OCI-LY3 (cell line): ENCODE measurements at regions not wholly inside any gene's neighbourhood (a gene's known extent, or its start where the extent isn't known, plus 50 kb on each side); places are given as distances from the start of the nearest gene placed in this dataset.

Source experiments
- H2AFZ ChIP-seq: fragments of 200-600, 300-600 bp; shearing (Covaris generic); 2 replicates; pipeline ENCODE4 v1.6.0; 2014; ENCODE audit warnings: antibody characterized with exemption, low read depth, low read length
- H3K27ac ChIP-seq: fragments of 200-600, 300-600 bp; sonication (generic); 2 replicates; pipeline ENCODE4 v1.5.1; 2014; ENCODE audit warnings: mild to moderate bottlenecking, low read length, moderate library complexity, mixed read lengths
- H3K27me3 ChIP-seq: fragments of 200-600, 300-600 bp; sonication (generic); 2 replicates; pipeline ENCODE4 v1.6.1; 2014; ENCODE audit warnings: low read depth, low read length, mixed read lengths
- H3K36me3 ChIP-seq: fragments of 200-600, 300-600 bp; sonication (generic); replicated peaks from 2 replicates; pipeline ENCODE3; 2014; ENCODE audit warnings: low read depth, low read length, mixed read lengths
- H3K4me1 ChIP-seq: fragments of 300-600, 200-600 bp; sonication (generic); 2 replicates; pipeline ENCODE4 v1.6.1; 2014; ENCODE audit warnings: low read length, mixed read lengths
- H3K4me2 ChIP-seq: fragments of 200-600, 300-600 bp; sonication (generic); 2 replicates; pipeline ENCODE4 v1.6.1; 2014; ENCODE audit warnings: low read length, mixed read lengths
- H3K4me3 ChIP-seq: fragments of 300-600, 200-600 bp; sonication (generic); 2 replicates; pipeline ENCODE4 v1.5.1; 2014; ENCODE audit warnings: antibody characterized with exemption, mild to moderate bottlenecking, low read length, moderate library complexity
- H3K79me2 ChIP-seq: fragments of 300-600, 200-600 bp; shearing (Covaris generic); 2 replicates; pipeline ENCODE4 v1.6.1; 2014; ENCODE audit warnings: mild to moderate bottlenecking, low read length, mixed read lengths
- H3K9ac ChIP-seq: fragments of 300-600, 200-600 bp; shearing (Covaris generic); 2 replicates; pipeline ENCODE4 v1.6.0; 2014; ENCODE audit warnings: mild to moderate bottlenecking, low read length, moderate library complexity
- H3K9me3 ChIP-seq: fragments of 200-600, 300-600 bp; shearing (Covaris generic); 2 replicates; pipeline ENCODE4 v1.6.1; 2014; ENCODE audit warnings: low read length, mixed read lengths; ENCODE audit not compliant: insufficient read depth
- H4K20me1 ChIP-seq: fragments of 200-600, 300-600 bp; sonication (generic); 2 replicates; pipeline ENCODE4 v1.6.1; 2016; ENCODE audit warnings: low read length, mixed read lengths; ENCODE audit not compliant: insufficient read depth
- EZH2phosphoT487 ChIP-seq: fragments of 200-600 bp; shearing (Covaris generic); IDR thresholded peaks from 2 replicates; pipeline ENCODE4 v1.6.1; 2018; ENCODE audit warnings: antibody characterized with exemption, mixed run types, low read depth
- TF ChIP-seq, protein P1 (sequence below): fragments of 200-600, 300-600 bp; sonication (generic); IDR thresholded peaks from 2 replicates; pipeline ENCODE4 v1.5.1; 2014; ENCODE audit warnings: antibody characterized with exemption, low read length, low read depth

- no peaks in the 10 kb centered on the region for H3K36me3 ChIP-seq
- H3K9ac ChIP-seq: no peak overlapping the region
- H3K9me3 ChIP-seq: no peaks in the 10 kb centered on the region
- H3K27me3 ChIP-seq: no peaks in the 10 kb centered on the region
- peaks cover 8% of the 10 kb centered on the region for H3K4me1 ChIP-seq
- no peak overlapping the region for H2AFZ ChIP-seq
- H3K79me2 ChIP-seq: no peaks in the 10 kb centered on the region
- H3K4me3 ChIP-seq: no peak overlapping the region
- TF ChIP-seq, protein P1, sequence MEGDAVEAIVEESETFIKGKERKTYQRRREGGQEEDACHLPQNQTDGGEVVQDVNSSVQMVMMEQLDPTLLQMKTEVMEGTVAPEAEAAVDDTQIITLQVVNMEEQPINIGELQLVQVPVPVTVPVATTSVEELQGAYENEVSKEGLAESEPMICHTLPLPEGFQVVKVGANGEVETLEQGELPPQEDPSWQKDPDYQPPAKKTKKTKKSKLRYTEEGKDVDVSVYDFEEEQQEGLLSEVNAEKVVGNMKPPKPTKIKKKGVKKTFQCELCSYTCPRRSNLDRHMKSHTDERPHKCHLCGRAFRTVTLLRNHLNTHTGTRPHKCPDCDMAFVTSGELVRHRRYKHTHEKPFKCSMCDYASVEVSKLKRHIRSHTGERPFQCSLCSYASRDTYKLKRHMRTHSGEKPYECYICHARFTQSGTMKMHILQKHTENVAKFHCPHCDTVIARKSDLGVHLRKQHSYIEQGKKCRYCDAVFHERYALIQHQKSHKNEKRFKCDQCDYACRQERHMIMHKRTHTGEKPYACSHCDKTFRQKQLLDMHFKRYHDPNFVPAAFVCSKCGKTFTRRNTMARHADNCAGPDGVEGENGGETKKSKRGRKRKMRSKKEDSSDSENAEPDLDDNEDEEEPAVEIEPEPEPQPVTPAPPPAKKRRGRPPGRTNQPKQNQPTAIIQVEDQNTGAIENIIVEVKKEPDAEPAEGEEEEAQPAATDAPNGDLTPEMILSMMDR: no peak
- TF ChIP-seq EZH2phosphoT487: no peak
- H4K20me1 ChIP-seq: no peaks in the 10 kb centered on the region
- H3K27ac ChIP-seq: no peak overlapping the region
- H3K4me2 ChIP-seq: no peak overlapping the region
Measured at GRCh38 chr5:36385495-36385894, 83.8 kb upstream of the RANBP3L start.

DNA sequence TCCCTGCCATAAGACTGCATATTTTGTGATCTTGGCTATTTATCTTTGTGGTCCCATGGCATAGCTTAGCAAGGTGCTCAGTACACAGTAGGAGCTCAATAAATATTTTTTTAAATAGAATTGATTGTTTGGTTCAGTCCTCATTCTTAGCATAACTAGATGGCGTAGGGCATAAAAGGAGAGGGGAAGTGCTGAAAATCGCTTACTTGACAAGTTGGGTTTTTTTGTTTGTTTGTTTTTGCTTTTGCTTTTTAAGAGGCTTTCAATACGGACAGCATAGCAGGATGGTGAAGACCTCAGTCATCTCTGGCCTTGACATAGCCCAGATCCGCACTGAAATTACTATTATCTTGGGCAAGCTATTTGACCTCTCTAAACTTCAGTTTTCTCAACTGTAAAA lies 86.6 kb upstream of the RANBP3L start:
- no peaks in the 10 kb centered on the region for H3K9me3 ChIP-seq
- no peaks in the 10 kb centered on the region for H3K36me3 ChIP-seq
- peaks cover 8% of the 10 kb centered on the region for H3K4me1 ChIP-seq
- no peaks in the 10 kb centered on the region for H3K27me3 ChIP-seq
- no peak overlapping the region for H2AFZ ChIP-seq
- H3K4me3 ChIP-seq: no peak overlapping the region
- TF ChIP-seq EZH2phosphoT487: no peak
- TF ChIP-seq, protein P1: no peak
- no peaks in the 10 kb centered on the region for H4K20me1 ChIP-seq
- H3K79me2 ChIP-seq: no peaks in the 10 kb centered on the region
- no peak overlapping the region for H3K9ac ChIP-seq
- no peak overlapping the region for H3K4me2 ChIP-seq
- H3K27ac ChIP-seq: no peak overlapping the region

DNA sequence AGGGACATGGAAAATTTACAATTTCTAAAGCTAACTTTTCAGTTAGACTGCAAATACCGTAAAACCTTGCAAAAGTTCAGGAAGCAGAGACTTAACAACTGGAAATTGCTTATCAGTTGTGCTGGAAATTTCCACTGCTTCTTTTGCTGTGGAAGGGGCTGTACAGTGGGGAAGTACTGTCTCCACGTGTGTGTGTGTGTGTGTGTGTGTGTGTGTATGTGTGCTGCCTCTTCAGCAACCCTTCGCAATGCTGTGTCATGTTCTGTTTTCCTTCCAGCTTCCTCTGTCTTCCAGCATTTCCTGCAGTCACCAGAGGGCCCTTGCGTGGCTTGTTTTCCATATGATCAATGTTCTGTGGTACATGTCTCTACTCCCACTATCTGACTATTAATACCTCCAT lies 87.5 kb upstream of the RANBP3L start:
- Histone ChIP-seq H3K9ac (no peak overlapping the region), H3K4me2 (no peak overlapping the region), H4K20me1 (no peaks in the 10 kb centered on the region), H3K4me1 (peaks cover 8% of the 10 kb centered on the region), H2AFZ (no peak overlapping the region), H3K9me3 (no peaks in the 10 kb centered on the region), H3K27ac (no peak overlapping the region), H3K36me3 (no peaks in the 10 kb centered on the region), H3K4me3 (no peak overlapping the region), H3K27me3 (no peaks in the 10 kb centered on the region), H3K79me2 (no peaks in the 10 kb centered on the region)
- no peak for TF ChIP-seq EZH2phosphoT487
- TF ChIP-seq, protein P1: no peak

DNA sequence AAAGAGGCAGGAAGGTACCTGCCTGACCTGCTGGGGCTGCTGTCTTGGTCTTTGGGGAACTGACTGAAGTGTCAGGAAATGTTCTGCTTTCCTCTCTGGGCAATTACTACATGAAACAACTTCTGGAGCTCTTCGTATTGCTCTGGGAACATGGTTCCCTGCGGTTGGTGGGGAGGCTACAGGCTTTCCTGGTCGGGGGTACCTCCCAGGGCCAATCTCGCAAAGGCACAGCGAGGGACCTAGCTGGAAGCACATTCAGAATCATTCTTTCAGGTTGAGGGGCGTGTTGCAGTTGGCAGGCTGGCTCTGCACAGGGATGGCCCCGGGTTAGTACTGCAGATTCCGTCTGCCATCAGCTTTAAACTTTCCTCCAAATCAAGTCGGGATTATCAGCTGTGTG lies 88.9 kb upstream of the RANBP3L start:
- peaks cover 8% of the 10 kb centered on the region for H3K4me1 ChIP-seq
- H3K36me3 ChIP-seq: no peaks in the 10 kb centered on the region
- no peak overlapping the region for H3K9ac ChIP-seq
- H3K4me2 ChIP-seq: no peak overlapping the region
- H4K20me1 ChIP-seq: no peaks in the 10 kb centered on the region
- no peaks in the 10 kb centered on the region for H3K27me3 ChIP-seq
- TF ChIP-seq EZH2phosphoT487: no peak
- TF ChIP-seq, protein P1: no peak
- no peak overlapping the region for H3K4me3 ChIP-seq
- no peak overlapping the region for H2AFZ ChIP-seq
- no peaks in the 10 kb centered on the region for H3K79me2 ChIP-seq
- H3K27ac ChIP-seq: no peak overlapping the region
- no peaks in the 10 kb centered on the region for H3K9me3 ChIP-seq
